A673 (cell line): ENCODE measurements at regions not wholly inside any gene's neighbourhood (a gene's known extent, or its start where the extent isn't known, plus 50 kb on each side); places are given as distances from the start of the nearest gene placed in this dataset.

Experiments used
- CTCF ChIP-seq: fragments of 300-800, 200-600 bp; sonication (generic); conservative IDR thresholded peaks from 2 replicates; pipeline ENCODE4 v1.5.1; 2017; ENCODE audit warnings: low read depth, mild to moderate bottlenecking, antibody characterized with exemption, low read length, moderate library complexity, mixed read lengths
- EZH2 ChIP-seq: fragments of 200-600 bp; sonication (generic); IDR thresholded peaks from 2 replicates; pipeline ENCODE4 v1.6.1; 2017; ENCODE audit warnings: borderline replicate concordance, low read depth, mild to moderate bottlenecking, mixed read lengths, antibody characterized with exemption, low read length; ENCODE audit not compliant: poor library complexity, severe bottlenecking

- TF ChIP-seq CTCF (no peak), EZH2 (no peak)
Observed at GRCh38 chr2:14513903-14514302, 118.6 kb upstream of the LRATD1 start.
